WTC11 (cell line): ENCODE measurements at regions not wholly inside any gene's neighbourhood (a gene's known extent, or its start where the extent isn't known, plus 50 kb on each side); places are given as distances from the start of the nearest gene placed in this dataset.

Experiments used
- ATAC-seq: fragments of 200-7000 bp; cut with Tn5 transposase; 2 replicates; pipeline ENCODE4 v1.10.0; 2021; ENCODE audit warnings: mild to moderate bottlenecking, moderate library complexity
- CTCF ChIA-PET: fragments of 300-600 bp; sonication (Branson Sonifier 250); formaldehyde crosslinking; loops from one replicate; lab custom pipeline; 2021; ENCODE audit warnings: antibody characterized with exemption; lab: Charles Lee
- POLR2A ChIA-PET: fragments of 350-600 bp; sonication (Branson Sonifier 250); formaldehyde crosslinking; loops from one replicate; lab custom pipeline; 2021; ENCODE audit warnings: antibody characterized with exemption; lab: Charles Lee
- DNase-seq: peaks from one replicate; pipeline ENCODE4 v3.0.0; 2021; ENCODE audit warnings: low spot score
- H3K27ac Mint-ChIP-seq: 2 replicates; pipeline ENCODE4 v1.8.0; 2021; ENCODE audit warnings: mixed read lengths
- H3K27me3 Mint-ChIP-seq: 2 replicates; pipeline ENCODE4 v1.8.0; 2021; ENCODE audit warnings: low read depth, mild to moderate bottlenecking, moderate library complexity, mixed read lengths
- H3K36me3 Mint-ChIP-seq: 2 replicates; pipeline ENCODE4 v1.8.0; 2021; ENCODE audit warnings: mixed read lengths
- H3K4me1 Mint-ChIP-seq: 2 replicates; pipeline ENCODE4 v1.8.0; 2022; ENCODE audit warnings: mixed read lengths
- H3K4me3 Mint-ChIP-seq: 2 replicates; pipeline ENCODE4 v1.8.0; 2021; ENCODE audit warnings: mild to moderate bottlenecking, moderate library complexity, mixed read lengths
- H3K9me3 Mint-ChIP-seq: 2 replicates; pipeline ENCODE4 v1.8.0; 2021; ENCODE audit warnings: mixed read lengths
- AFF4 ChIP-seq: sonication (generic); formaldehyde crosslinking; IDR thresholded peaks from 2 replicates; pipeline ENCODE4 v1.8.1; 2023; ENCODE audit warnings: mild to moderate bottlenecking, missing genetic modification reagents, borderline replicate concordance
- ATF1 ChIP-seq: sonication (generic); formaldehyde crosslinking; IDR thresholded peaks from 2 replicates; pipeline ENCODE4 v1.8.1; 2023; ENCODE audit warnings: mild to moderate bottlenecking, moderate library complexity, missing genetic modification reagents
- ATF2 ChIP-seq: sonication (generic); formaldehyde crosslinking; IDR thresholded peaks from 2 replicates; pipeline ENCODE4 v1.8.1; 2022; ENCODE audit warnings: low read depth, missing genetic modification reagents, borderline replicate concordance
- CDX4 ChIP-seq: fragments of 250-450 bp; sonication (Bioruptor Pico); IDR thresholded peaks from 2 replicates; pipeline ENCODE4 v1.9.0; 2021; ENCODE audit warnings: moderate library complexity, mild to moderate bottlenecking, inconsistent platforms, borderline replicate concordance
- FOXJ3 ChIP-seq: sonication (generic); formaldehyde crosslinking; IDR thresholded peaks from 2 replicates; pipeline ENCODE4 v1.9.0; 2021; ENCODE audit warnings: missing genetic modification reagents, mild to moderate bottlenecking, borderline replicate concordance
- FOXK1 ChIP-seq: sonication (generic); formaldehyde crosslinking; IDR thresholded peaks from 2 replicates; pipeline ENCODE4 v1.8.0; 2022; ENCODE audit warnings: mild to moderate bottlenecking, moderate library complexity, missing genetic modification reagents
- FOXP1 ChIP-seq: sonication (generic); formaldehyde crosslinking; IDR thresholded peaks from 2 replicates; pipeline ENCODE4 v1.8.0; 2022; ENCODE audit warnings: missing genetic modification reagents, mild to moderate bottlenecking, moderate library complexity, borderline replicate concordance
- FOXP4 ChIP-seq: sonication (generic); formaldehyde crosslinking; IDR thresholded peaks from 2 replicates; pipeline ENCODE4 v1.8.0; 2022; ENCODE audit warnings: mild to moderate bottlenecking, missing genetic modification reagents
- HMGXB4 ChIP-seq: sonication (generic); formaldehyde crosslinking; IDR thresholded peaks from 2 replicates; pipeline ENCODE4 v1.8.1; 2023; ENCODE audit warnings: mild to moderate bottlenecking, moderate library complexity, missing genetic modification reagents
- MAX ChIP-seq: sonication (generic); formaldehyde crosslinking; IDR thresholded peaks from 2 replicates; pipeline ENCODE4 v1.8.0; 2022; ENCODE audit warnings: mild to moderate bottlenecking, missing genetic modification reagents
- MLX ChIP-seq: sonication (generic); formaldehyde crosslinking; IDR thresholded peaks from 2 replicates; pipeline ENCODE4 v1.8.1; 2023; ENCODE audit warnings: mild to moderate bottlenecking, missing genetic modification reagents, moderate library complexity
- MXD4 ChIP-seq: fragments of 250-450 bp; sonication (Bioruptor Pico); IDR thresholded peaks from 2 replicates; pipeline ENCODE4 v1.8.0; 2021; ENCODE audit warnings: mild to moderate bottlenecking, moderate library complexity, borderline replicate concordance
- NFATC4 ChIP-seq: fragments of 250-450 bp; sonication (Bioruptor Pico); IDR thresholded peaks from 2 replicates; pipeline ENCODE4 v1.9.0; 2021; ENCODE audit warnings: mild to moderate bottlenecking
- NFYB ChIP-seq: sonication (generic); formaldehyde crosslinking; conservative IDR thresholded peaks from 2 replicates; pipeline ENCODE4 v1.8.0; 2022; ENCODE audit warnings: low read depth, missing genetic modification reagents
- SOX15 ChIP-seq: fragments of 250-450 bp; sonication (Bioruptor Pico); IDR thresholded peaks from 2 replicates; pipeline ENCODE4 v1.9.0; 2021; ENCODE audit warnings: mild to moderate bottlenecking
- TEAD4 ChIP-seq: sonication (generic); formaldehyde crosslinking; IDR thresholded peaks from 2 replicates; pipeline ENCODE4 v1.8.0; 2022; ENCODE audit warnings: mild to moderate bottlenecking, missing genetic modification reagents
- ZNF232 ChIP-seq: sonication (generic); formaldehyde crosslinking; IDR thresholded peaks from 2 replicates; pipeline ENCODE4 v1.8.0; 2022; ENCODE audit warnings: mild to moderate bottlenecking, missing genetic modification reagents
- ZNF317 ChIP-seq: sonication (generic); formaldehyde crosslinking; IDR thresholded peaks from 2 replicates; pipeline ENCODE4 v1.8.1; 2023; ENCODE audit warnings: low read depth, mild to moderate bottlenecking, moderate library complexity, missing genetic modification reagents, borderline replicate concordance

- TF ChIP-seq MXD4 (CRISPR knock-in tag) (no peak), FOXK1 (CRISPR knock-in tag) (no peak), TEAD4 (CRISPR knock-in tag) (no peak), ZNF317 (CRISPR knock-in tag) (no peak), ATF2 (no peak), MLX (CRISPR knock-in tag) (no peak), FOXP1 (no peak), ATF1 (CRISPR knock-in tag) (no peak), FOXP4 (no peak)
- TF ChIP-seq, all 79 proteins: peak for 0
These were observed 506.6 kb upstream of the NOX3 start (continued) for GRCh38 chr6:155962276-155962675.

- no peak for ATAC-seq
- no peak for DNase-seq
- no peak for TF ChIP-seq FOXK1 (CRISPR knock-in tag)
- TF ChIP-seq FOXJ3 (CRISPR knock-in tag), result no peak
- no peak for TF ChIP-seq AFF4 (CRISPR knock-in tag)
- no peak for TF ChIP-seq MAX (CRISPR knock-in tag)
- TF ChIP-seq CDX4 (CRISPR knock-in tag), result no peak
- TF ChIP-seq SOX15 (CRISPR knock-in tag), result no peak
- ChIA-PET CTCF (no interaction called here), POLR2A (no interaction called here)
- no peak overlapping the region for H3K27ac Mint-ChIP-seq
- peaks cover 18% of the 10 kb centered on the region for H3K9me3 Mint-ChIP-seq
- H3K27me3 Mint-ChIP-seq, result no peaks in the 10 kb centered on the region
- H3K4me1 Mint-ChIP-seq, result peaks cover 32% of the 10 kb centered on the region
- no peaks in the 10 kb centered on the region for H3K36me3 Mint-ChIP-seq
- H3K4me3 Mint-ChIP-seq, result no peak overlapping the region
These were observed 504.4 kb upstream of the NOX3 start for GRCh38 chr6:155959898-155960495.

GRCh38 chr6:155958550-155958949 lies 502.9 kb upstream of the NOX3 start:
- Mint-ChIP-seq H3K27me3 (peaks cover 1% of the 10 kb centered on the region; the same call in 1 of the 2 replicates), H3K9me3 (peaks cover 13% of the 10 kb centered on the region), H3K36me3 (no peaks in the 10 kb centered on the region), H3K4me1 (peaks cover 43% of the 10 kb centered on the region), H3K27ac (no peak overlapping the region), H3K4me3 (no peak overlapping the region)
- ATAC-seq (no peak), DNase-seq (no peak)
- TF ChIP-seq FOXK1 (CRISPR knock-in tag), result no peak
- TF ChIP-seq HMGXB4 (CRISPR knock-in tag), result no peak
- no peak for TF ChIP-seq NFATC4
- no peak for TF ChIP-seq ZNF232 (CRISPR knock-in tag)
- TF ChIP-seq NFYB (CRISPR knock-in tag), result no peak
- ChIA-PET CTCF (no interaction called here), POLR2A (no interaction called here)
